Left forelimb (tissue), 1 donor: ENCODE measurements at regions not wholly inside any gene's neighbourhood (a gene's known extent, or its start where the extent isn't known, plus 50 kb on each side); places are given as distances from the start of the nearest gene placed in this dataset.

Experiments
- DNase-seq: peaks from one replicate; pipeline ENCODE4 v3.0.0-alpha.2; 2018; ENCODE audit warnings: low spot score

DNA sequence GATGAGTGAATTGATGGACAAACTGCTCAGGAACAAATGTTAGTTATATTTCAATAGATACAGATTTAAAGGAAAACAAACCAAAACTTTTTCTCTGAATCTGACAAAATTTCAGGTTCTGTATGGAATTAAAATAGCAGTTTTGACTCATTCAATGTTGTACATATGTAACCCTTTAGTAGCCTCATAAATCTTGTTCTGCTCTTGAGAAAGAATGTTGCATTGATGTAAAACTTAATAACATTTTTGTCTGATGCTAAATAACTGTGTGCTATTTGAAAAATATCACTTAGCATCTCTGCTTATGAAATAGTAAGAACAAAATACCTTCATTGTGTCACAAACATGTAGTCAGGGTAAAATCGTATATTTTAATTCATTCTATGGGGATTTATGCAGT, 168.9 kb upstream of the NOVA1 start:
- DNase-seq = no peak

DNA sequence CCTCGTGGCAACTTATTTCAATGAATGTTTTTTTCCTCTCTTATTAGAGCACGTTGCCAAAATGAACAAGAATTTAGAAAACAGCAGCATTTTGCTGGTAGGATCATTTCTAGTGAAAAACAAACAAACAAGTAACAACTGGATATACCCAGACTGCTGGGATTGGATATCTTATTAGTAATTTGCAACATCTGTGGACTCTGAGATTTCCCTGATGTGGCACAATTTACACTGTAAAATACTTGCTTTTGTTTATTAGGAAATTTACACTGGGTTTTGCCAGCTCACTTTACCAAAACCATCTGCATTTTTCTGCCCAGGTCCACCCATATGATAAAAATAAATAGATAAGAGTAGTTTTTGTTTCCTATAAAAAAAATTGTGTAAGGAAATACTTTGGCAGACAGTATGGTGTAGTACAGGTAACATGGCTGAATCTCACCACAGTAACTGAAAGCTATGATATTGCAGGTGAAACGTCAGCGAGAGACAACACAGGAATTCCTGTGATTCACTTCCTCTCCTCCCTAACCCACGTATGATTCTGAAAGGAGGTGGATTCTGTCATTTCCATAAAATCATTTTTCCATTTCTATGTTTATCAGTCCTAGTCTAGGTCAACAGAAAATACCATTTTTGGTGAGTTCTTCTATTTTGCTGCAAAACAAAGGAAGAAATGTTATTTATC, 176.2 kb upstream of the NOVA1 start:
- DNase-seq = no peak

DNA sequence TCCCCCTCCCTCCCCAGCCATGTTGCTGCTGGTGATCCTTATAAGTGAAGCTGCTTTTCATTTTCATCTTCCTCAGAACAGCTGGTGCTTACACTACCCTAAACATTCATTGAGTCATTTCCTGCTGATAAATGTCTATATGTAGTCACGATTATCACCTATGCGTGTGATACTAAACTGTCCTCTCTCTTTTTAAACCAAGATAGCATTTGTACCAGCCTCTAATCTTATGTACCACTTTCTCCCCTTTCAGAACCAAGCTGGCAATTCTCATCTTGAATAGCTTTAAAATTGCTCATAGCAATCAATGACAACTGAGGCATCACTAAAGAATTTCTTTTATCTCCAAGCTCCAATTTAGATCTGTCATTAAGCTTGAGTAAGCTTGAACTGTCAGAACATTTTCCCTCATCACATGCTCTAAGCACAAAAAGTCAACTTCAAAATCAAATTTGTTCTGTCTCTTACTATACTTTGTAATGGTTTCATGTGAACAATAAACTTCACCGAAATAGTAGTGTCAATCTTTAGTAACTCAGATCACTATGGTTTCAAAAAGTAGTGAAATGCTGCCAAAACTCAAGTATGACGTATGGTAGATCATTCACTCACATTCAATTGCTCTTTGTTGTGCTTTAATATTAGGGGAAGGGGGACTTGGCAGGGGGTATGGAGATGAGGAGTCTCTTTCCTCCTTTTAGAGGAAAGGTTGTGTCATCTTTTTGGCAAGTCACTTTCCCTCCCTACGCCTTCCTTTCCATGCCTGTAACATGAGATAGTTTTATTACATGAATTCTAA, 178.1 kb upstream of the NOVA1 start:
- no peak for DNase-seq

DNA sequence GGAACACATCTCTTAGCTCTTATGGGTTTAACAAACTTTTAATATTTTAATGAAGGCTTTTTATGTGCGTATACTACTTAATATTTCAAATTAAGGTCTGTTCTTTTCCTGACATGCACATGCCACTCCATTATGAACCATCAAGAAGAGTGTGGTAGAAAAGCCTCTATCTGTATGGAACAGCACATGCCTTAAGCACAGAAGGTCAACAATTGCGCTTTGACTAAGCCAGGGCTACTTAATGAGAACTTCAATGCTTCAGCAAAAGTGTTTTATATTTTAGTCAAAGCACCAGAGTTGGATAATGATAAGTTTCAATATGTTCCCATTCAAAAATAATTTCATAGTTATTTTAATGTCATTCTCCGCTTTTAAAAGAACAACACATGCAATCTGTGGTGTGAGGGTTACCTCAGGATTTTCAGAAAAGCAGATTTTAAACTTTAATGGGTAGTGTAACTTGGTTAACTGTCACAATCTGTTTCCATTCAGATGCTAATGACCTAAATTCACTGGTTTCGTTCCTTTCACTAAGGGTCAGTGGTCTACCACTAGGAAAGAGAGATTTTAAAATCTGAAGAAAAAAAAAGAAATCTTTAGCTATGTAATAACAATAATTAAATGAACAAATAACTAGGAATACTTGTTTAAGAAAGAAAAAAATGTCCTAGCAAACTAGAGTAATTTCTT, 193.4 kb upstream of the NOVA1 start:
- DNase-seq = no peak

DNA sequence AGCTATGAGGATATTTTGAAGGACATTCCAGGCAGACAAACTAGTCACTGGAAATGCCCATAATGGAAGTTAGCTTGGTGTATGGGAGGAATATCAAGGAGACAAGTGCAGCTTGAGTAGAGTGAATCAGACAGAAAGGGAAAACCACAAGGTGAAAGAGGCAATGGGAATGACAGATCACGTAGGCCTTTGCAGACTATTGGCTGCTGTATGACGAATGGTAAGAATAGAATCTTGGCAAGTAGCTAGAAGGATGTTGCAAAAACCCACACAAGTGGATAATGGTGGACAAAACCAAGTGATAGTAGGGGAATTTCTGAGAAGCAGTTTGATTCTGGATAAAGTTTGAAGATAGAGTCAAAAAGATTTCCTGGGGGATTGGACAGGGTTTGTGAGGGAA, 196.9 kb upstream of the NOVA1 start:
- no peak for DNase-seq

DNA sequence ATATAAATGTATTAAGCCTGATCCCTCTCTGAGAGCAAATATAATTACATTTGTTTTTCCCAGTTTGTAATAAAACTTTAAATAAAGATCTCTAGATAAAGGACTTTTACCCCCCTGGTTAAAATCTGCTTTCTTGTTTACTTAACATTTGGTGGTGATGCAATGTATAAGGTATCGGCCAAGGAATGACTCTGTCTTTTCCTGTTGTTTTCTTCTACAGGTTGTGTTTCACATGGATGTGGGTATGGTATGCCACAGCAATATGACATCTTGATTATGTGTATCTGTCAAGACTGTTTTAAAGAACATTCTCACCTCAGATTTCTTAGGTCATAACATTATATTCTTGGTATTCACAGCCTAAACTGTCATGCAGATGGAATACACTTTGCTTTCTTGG, 210.6 kb upstream of the NOVA1 start:
- DNase-seq = no peak

DNA sequence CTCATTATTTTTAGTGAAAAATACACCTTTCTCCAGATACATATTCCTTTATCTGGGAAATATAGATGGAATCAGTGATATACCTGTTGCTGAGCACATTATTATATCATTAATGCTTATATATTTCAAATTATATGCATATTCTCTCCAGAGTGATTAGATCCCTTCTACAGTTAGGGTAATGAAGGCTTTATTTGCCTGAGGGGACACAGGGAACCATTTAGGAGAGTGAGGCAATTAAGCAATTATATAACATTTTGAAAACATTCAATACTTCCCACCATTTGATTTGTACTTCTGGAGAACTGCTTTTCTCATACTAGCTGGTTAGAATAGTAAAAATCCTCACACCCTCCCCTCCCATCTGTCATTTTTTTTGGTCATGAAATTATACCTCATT, 212.8 kb upstream of the NOVA1 start:
- no peak for DNase-seq

DNA sequence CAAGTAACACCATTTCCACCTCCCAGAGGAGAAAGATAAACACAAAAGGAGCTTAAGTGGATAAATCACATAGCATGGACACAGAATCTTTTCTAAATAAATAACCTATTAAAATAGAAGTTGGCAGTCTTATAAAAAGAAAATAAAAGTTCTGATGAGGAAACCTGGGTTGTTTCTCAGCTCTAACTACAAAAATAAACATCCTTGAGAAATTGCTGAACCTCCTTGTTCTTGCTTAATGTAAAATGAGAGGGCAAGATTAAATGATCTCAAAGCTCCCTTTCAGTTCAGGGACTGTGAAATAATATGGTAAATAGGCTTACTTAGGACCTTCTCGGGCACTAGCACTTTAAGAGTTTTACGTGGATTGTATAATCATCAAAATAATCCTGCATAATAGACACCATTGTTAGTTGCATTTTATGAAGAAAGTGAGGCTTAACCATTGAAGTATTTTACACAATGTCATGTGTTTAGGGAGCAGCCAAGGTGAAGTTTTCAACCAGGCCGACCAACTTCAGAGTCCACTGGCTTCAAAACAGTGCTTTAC, 214.0 kb upstream of the NOVA1 start:
- DNase-seq = no peak

DNA sequence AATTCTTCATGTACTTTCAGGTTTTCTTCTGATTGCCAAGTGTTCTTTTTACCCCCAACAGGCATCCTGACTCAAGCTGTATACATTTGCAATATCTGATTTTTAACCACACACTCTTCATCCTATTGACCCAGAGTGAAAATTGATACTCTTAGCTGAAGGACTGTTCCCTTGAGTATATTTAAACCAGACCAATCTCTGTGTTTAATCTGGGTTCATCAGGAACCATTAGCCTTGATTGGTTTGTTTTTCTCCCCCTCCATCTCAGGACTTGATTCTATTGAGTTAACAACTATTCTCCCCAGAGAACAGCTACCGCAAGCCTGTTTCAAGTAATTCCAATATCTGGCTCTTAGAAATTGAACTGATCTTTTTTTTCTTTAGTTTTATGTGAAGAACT, 222.3 kb upstream of the NOVA1 start:
- no peak for DNase-seq

DNA sequence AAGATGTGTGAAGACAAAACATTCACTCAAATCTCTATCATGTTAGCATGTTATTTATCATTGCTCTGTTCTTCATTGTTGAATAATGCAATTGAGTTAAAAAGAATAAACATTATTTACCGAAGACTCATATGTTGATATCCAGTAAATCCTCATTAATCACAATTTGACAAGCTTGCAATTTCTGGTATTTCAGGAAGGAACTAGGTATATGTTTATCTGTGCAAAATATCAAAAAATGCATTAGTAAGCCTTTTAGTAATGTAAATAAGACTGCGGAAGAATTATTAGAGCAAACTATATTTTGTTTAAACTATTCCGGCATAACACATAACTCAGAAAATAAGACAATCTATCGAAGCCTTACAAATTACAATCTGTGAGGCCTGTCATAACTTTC, 222.7 kb upstream of the NOVA1 start:
- DNase-seq = no peak

DNA sequence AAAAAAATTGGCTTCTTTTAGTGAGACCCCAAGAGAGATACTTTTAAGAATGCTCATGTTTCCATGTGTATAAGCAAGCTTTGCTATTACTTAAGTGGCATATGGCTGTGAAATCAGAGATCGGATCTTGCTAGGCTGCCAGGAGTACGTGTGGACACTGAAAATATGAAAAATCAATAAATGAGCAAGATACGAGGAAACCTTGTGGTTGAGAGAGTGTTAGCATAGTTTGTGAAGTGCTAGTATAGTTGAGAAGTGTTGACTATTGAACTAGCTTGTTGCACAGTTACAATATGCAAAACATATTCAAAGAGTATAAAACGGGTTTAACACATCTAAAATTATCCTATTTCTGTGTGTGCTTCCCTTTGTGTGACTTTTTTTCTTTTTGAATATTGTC, 230.9 kb upstream of the NOVA1 start:
- no peak for DNase-seq

DNA sequence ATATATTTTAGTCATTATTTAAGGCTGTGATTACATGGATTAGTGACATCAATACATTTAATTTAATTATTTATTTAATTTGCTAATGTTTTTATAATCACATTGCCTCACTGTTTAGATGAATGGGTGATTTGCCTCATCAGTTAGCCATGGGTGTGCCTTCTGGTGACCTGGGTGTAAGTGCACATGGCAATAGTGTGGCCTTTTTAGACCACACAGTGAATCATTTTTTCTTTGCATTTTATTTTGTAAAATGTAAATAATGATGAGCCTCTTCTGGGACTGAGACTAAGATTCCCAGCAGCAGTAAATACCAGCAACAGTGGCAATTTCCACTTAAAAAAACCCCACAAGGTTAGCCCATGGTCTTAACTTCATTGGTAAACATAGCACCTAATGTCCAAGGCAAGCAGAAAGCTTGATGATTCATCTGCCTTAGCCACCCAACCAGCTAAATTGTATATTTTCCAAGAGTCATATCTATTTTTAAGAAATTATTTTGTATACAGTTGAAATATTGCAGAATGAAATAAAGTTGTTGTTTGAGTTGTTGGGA, 235.9 kb upstream of the NOVA1 start:
- no peak for DNase-seq

DNA sequence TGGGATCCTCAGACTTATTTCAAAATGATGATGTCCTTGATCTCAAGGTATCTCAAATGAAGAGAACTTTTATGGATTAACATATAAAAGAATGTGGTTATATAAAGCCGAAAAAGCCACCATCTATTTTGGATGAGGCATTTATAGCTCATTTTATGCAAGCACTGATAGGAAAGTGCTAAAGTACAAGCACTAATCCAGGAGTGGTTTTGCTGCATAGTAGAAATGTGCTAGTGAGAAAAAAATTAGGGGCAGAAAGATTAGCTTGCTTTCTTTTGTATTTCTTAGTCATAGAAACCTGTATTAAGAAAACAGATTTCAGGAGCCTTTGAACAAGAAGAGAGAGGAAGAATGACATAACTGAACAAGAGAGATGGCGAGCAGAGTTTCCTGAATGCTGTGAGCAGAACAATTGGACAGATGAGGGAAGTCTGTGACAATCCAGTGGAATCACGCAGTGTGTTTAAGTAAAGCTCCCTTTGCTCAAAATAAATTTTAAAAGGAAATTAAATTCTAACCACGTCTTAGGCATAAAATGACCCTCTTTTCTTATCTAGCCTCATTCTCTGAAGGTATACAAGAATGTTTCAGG, 238.2 kb upstream of the NOVA1 start:
- DNase-seq = no peak

DNA sequence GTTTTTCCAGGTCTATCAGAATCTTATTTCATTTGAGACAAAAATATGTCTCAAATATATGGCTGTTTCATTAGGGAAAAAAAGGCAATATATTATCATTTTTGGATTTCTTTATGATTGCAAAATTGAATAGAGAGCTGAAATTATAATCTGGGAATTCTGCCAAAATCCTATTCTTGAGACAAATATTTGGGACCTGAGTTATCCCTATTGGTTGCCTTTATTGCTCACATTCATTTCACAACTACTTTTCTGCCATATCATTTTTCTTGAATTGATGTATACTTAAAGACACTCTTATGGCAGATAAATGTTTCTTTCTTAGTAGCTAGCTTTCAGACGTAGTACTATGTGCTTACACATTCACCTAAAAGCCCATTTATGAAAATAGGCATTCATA, 241.6 kb upstream of the NOVA1 start:
- DNase-seq = no peak

DNA sequence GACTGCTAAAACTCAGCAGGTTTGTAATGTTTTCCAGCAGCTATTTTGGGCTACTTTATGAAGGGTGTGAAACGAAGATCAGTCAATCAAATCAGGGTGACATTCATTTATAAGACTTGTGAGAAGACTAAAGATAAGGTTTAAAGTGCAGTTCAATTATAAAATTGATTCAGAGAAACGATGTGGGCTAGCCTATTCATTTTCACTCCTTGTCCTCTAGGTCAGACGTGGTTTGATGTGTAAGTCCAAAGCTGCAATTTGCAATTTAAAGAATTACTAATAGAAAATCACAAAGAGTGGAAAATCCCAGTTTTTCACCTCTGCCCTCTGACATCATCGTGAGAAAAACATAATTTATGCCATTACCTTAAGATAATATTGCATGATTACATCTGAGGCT, 243.5 kb upstream of the NOVA1 start:
- DNase-seq = no peak

DNA sequence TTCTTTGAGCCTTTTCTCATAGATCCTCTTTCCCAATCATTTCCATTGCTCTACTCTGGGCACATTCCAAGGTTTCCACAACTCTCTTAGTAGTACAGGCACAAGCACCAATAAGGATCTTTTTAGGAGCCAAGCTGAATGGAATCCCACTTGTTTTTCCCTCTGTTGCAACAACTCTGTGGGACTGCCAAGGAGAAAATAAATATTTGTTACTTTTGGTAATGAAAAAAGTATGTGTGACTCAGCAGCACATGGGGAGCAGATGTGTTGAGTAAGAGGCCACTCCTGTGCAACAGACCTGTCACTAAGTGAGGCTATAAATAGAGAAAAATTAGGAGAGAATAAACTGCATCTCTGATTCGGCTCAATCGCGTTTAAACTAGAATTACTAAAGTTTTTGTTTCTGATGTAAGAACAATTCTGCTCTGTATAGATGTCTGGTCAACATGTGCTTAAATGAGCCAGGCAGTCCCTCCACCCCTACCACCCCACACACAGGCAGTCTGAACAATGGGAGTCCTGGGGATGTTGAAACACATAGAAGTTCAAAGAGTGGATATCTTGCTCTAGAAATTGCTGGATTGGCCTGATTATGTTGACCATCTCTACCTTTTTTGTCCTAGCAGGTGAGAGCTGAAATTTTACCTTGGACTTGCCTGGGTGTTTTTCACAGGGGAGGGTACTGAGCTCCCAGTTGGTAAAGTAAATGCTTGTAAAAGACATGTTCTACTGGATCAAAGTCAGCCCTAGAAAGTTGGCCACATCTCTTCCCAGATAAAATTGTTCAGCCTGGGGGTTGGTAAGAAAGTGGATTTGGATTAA, 244.3 kb upstream of the NOVA1 start:
- no peak for DNase-seq

DNA sequence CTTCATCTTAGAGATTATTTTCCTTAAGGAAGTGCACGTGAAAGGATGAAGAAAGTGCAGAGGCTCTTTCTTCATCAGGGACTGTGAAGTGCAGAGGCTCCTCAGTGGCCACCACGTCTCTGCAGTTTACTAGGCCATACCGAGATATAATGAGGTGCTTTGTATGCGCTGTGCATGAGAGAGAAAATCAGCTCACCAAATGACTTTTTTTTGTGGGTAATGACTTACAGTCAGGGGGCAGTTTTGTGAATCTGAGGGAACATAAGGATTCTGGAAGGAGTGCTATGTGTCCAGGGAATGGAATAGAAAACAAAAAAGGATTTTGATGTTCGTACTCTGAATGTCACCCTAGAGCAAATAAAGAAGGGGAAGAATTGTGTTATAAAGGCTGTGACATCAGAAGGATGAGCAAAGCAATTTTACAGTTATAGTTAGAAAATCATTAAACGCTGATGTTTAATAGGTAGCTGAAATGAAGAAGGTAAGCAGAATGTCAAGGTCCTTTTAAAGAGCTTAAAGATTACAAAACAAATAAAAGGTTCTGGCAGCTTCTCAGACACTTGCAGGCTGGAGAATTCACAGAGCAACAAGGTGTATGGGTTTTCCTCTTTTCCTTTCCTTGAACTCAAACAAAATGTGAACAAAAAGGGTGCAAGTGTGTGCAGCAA, 247.5 kb upstream of the NOVA1 start:
- no peak for DNase-seq

DNA sequence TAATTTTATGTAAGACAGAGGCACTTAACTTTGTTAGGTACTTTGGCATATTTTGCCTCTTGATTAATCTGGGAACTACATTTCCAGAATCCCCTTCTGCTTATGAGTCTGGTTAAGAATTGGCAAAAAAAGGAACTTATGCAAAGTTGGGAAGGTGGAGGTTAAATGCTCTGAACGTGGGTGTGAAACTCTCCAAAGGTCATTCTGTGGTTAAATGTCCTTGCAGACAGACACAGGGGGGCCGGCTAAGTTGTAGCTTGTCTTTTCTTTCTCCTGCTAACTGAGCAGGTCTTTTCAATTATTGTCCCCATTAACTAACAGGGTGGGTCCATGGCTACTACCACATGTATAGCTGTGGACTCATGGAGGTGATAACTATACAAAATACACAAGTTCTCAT, 248.6 kb upstream of the NOVA1 start:
- no peak for DNase-seq

DNA sequence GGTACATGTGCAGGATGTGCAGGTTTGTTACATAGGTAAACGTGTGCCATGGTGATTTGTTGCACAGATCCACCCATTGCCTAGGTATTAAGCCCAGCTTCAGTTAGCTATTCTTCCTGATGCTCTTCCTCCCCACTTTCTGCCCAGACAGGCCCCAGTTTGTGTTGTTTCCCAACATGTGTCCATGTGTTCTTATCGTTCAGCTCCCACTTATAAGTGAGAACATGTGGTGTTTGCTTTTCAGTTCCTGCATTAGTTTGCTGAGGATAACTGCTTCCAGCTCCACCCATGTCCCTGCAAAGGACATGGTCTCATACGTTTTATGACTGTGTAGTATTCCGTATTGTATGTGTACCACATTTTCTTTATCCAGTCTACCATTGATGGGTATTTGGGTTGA, 251.7 kb upstream of the NOVA1 start:
- no peak for DNase-seq

DNA sequence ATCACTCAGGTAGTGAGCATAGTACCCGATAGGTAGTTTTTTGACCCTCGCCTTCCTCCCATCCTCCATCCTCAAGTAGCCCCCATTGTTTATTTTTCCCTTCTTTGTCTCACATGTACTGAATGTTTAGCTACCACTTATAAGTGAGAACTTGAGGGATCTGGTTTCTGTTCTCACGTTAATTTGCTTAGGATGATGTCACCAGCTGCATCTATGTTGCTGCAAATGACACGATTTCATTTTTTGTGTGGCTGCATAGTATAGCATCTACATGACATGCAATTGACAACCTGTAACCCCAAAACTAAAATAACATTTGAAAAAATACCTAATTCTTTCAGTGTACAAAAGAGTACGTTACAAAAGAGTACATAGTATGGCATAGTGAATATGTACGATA, 254.0 kb upstream of the NOVA1 start:
- DNase-seq = no peak
